ENCODE measurements at regions not wholly inside any gene's neighbourhood (a gene's known extent, or its start where the extent isn't known, plus 50 kb on each side); places are given as distances from the start of the nearest gene placed in this dataset.

DNA sequence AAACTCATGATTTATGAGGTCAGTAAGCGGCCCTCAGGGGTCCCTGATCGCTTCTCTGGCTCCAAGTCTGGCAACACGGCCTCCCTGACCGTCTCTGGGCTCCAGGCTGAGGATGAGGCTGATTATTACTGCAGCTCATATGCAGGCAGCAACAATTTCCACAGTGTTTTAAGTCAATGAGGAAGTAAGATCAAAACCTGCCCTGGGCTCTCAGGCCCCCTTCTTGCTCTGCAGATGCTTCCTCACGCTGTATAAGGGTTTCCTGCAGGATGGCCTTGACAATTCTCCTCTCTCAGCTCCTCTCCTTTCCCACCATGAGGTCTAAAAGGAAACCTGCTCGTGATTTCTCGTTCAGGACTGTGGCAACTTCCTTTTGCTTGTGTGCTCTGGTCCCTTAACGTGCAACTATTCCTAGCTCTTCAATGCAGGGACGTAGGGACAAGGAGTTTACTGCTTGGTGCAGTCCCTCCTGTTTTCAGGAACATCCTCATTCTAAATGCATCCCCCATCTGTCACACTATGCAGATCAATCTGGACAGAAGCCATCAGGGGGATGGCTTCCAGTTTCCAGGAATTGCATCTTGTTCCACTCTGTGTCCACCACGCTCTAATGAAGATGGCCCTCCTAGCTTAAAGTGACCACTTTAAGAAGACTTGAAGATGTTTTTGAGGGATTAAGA lies 64.3 kb upstream of the IGLL5 start:
- peak; percentile 65 for DNase-seq (ENCODE audit: low read depth)
- TF ChIP-seq, protein P1, sequence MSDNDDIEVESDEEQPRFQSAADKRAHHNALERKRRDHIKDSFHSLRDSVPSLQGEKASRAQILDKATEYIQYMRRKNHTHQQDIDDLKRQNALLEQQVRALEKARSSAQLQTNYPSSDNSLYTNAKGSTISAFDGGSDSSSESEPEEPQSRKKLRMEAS (IDR thresholded peaks at IDR 0.05; ENCODE audit: low read depth, low read length) = no peak
- no peak for TF ChIP-seq CTCF (IDR thresholded peaks at IDR 0.05; ENCODE audit: low read depth, low read length)
- TF ChIP-seq POLR2A (IDR thresholded peaks at IDR 0.05; ENCODE audit: extremely low read depth, insufficient read length) = no peak
- no peak for TF ChIP-seq MYC (IDR thresholded peaks at IDR 0.05; ENCODE audit: low read depth, low read length)
- no peak overlapping the region for H3K4me3 ChIP-seq (ENCODE audit: low read depth, low read length)

- TF ChIP-seq, protein P1 (IDR thresholded peaks at IDR 0.05; ENCODE audit: low read depth, low read length) = no peak
- TF ChIP-seq MYC (IDR thresholded peaks at IDR 0.05; ENCODE audit: low read depth, low read length) (no peak), CTCF (IDR thresholded peaks at IDR 0.05; ENCODE audit: low read depth, low read length) (no peak), POLR2A (IDR thresholded peaks at IDR 0.05; ENCODE audit: extremely low read depth, insufficient read length) (no peak)
- no peak overlapping the region for H3K4me3 ChIP-seq (ENCODE audit: low read depth, low read length)
- DNase-seq (ENCODE audit: low read depth) = no peak
These were observed 63.0 kb upstream of the IGLL5 start for GRCh38 chr22:22824340-22825212.

GRCh38 chr22:22825213-22825593 lies 62.4 kb upstream of the IGLL5 start:
- no peak overlapping the region for H3K4me3 ChIP-seq (ENCODE audit: low read depth, low read length)
- DNase-seq (ENCODE audit: low read depth) = peak; percentile 50
- TF ChIP-seq, protein P1 (IDR thresholded peaks at IDR 0.05; ENCODE audit: low read depth, low read length) = no peak
- TF ChIP-seq POLR2A (IDR thresholded peaks at IDR 0.05; ENCODE audit: extremely low read depth, insufficient read length) (no peak), MYC (IDR thresholded peaks at IDR 0.05; ENCODE audit: low read depth, low read length) (no peak), CTCF (IDR thresholded peaks at IDR 0.05; ENCODE audit: low read depth, low read length) (no peak)

DNA sequence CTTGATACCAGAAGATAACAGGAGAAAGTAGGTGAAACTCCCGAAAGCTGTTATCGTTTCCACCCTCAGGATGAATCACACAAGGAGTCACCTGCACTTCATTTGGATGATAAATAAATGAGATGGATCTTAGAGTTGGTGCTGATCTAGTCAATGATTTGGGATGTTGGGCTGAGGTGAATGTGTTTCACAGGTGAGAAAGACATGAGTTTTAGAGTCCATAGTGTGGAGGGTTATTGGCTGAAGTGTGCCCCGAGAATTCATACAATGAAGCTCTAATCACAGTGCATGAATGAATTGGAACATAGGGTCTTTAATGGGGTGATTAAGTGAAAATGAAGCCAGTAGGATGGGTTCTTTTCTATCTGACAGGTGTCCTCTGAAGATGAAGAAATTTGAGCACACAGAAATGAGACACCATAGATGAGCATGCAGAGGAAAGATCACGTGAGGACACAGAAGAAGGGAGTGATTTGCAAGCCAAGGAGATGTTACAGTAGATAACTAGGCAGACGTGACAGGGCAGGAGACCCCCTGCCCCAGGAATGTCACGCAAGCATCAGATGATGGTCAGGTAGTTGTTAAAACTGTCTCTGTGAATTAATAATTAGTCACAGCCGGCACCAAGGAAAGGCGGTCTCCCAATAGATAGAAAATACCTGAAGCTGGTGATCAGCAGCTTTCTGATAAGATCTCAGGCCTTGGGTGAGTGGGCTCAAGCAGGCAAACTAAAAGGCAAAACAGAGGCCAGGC lies 60.3 kb upstream of the IGLL5 start:
- TF ChIP-seq POLR2A (IDR thresholded peaks at IDR 0.05; ENCODE audit: extremely low read depth, insufficient read length) (no peak), CTCF (IDR thresholded peaks at IDR 0.05; ENCODE audit: low read depth, low read length) (no peak), MYC (IDR thresholded peaks at IDR 0.05; ENCODE audit: low read depth, low read length) (no peak)
- TF ChIP-seq, protein P1 (IDR thresholded peaks at IDR 0.05; ENCODE audit: low read depth, low read length) = no peak
- no peak for DNase-seq (ENCODE audit: low read depth)
- no peak overlapping the region for H3K4me3 ChIP-seq (ENCODE audit: low read depth, low read length)

DNA sequence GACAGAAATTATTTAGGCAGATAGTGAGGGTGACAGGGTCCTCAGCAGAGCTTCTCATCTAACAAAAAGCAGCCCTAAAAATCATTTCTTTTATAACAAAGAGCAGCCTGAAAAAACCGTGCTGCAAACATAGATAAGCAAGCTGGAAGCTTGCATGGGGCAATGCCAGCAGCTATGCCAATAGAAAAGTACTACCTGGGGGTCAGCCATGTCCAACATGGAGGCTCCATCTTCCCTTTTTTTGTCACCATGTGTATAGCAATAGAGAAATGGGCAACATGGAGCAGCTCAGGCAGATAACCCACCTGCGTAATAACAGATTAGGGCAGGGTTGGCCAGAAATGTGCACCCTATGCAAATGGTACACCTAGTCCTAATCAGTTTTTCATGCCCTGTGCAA lies 57.4 kb upstream of the IGLL5 start:
- no peak for DNase-seq (ENCODE audit: low read depth)
- TF ChIP-seq, protein P1 (IDR thresholded peaks at IDR 0.05; ENCODE audit: low read depth, low read length) = no peak
- TF ChIP-seq CTCF (IDR thresholded peaks at IDR 0.05; ENCODE audit: low read depth, low read length) (no peak), POLR2A (IDR thresholded peaks at IDR 0.05; ENCODE audit: extremely low read depth, insufficient read length) (no peak), MYC (IDR thresholded peaks at IDR 0.05; ENCODE audit: low read depth, low read length) (no peak)

More for the DNA sequence above, 57.4 kb upstream of the IGLL5 start:
- H3K4me3 ChIP-seq (ENCODE audit: low read depth, low read length) = no peak overlapping the region
